ENCODE measurements at regions not wholly inside any gene's neighbourhood (a gene's known extent, or its start where the extent isn't known, plus 50 kb on each side); places are given as distances from the start of the nearest gene placed in this dataset.
"Not testable (repeated sequence)": the region's sequence is repeated elsewhere in the genome, so short reads cannot be mapped to it uniquely, and the experiment has no call there.

DNA sequence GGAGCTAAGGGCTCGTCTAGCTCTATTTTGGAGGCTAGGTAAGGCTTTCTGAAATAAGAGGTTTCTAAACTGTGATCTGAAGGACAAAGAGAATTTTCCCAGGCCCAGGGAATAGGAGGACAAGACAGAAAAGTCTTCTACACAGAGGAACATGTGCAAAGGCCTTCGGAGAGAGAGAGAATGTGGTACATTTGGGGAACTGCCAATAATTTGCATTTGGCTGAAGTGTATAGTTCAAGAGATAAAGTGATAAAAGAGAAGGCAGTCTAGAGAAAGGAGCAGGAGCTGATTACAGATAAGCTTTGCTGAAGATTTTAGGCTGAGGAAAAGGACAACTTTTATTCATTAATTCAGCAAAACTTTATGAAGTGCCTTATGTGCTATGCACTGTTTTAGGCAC is 214.4 kb upstream of the ELL2 start:
- H3K27ac ChIP-seq: peak overlapping the region; percentile 55

GRCh38 chr5:96175090-96175489 is 213.4 kb upstream of the ELL2 start:
- peak overlapping the region; percentile 55; the same call in 1 of the 2 replicates for H3K27ac ChIP-seq
- TF ChIP-seq, protein P1, sequence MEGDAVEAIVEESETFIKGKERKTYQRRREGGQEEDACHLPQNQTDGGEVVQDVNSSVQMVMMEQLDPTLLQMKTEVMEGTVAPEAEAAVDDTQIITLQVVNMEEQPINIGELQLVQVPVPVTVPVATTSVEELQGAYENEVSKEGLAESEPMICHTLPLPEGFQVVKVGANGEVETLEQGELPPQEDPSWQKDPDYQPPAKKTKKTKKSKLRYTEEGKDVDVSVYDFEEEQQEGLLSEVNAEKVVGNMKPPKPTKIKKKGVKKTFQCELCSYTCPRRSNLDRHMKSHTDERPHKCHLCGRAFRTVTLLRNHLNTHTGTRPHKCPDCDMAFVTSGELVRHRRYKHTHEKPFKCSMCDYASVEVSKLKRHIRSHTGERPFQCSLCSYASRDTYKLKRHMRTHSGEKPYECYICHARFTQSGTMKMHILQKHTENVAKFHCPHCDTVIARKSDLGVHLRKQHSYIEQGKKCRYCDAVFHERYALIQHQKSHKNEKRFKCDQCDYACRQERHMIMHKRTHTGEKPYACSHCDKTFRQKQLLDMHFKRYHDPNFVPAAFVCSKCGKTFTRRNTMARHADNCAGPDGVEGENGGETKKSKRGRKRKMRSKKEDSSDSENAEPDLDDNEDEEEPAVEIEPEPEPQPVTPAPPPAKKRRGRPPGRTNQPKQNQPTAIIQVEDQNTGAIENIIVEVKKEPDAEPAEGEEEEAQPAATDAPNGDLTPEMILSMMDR (conservative IDR thresholded peaks at IDR 0.05): peak; percentile 65

More for the DNA sequence above, 214.4 kb upstream of the ELL2 start:
- TF ChIP-seq, protein P1 (conservative IDR thresholded peaks at IDR 0.05): no peak

GRCh38 chr5:96173366-96173765 is 211.7 kb upstream of the ELL2 start:
- TF ChIP-seq, protein P1 (conservative IDR thresholded peaks at IDR 0.05): no peak

DNA sequence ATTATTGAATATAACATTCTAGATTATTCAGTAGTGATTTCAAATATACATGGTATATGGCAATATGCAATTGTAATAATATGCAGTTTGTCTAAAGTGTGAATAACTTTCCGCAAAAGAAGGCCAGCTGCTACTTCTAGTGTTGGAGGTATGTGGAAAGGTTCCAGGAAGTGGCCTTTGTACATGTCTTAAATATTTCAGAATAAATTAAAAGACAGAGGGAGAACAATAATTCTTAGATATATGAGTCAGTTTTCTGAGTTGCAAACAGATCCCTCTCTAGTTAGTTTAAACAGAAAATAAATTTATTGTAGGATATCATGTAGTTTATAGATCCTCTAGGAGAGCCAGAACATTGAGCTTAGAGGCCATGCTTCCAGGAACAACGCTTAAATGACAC is 210.8 kb upstream of the ELL2 start:
- no peak overlapping the region for H3K27ac ChIP-seq
- TF ChIP-seq, protein P1 (conservative IDR thresholded peaks at IDR 0.05): no peak

More at GRCh38 chr5:96173366-96173765, 211.7 kb upstream of the ELL2 start:
- no peak overlapping the region for H3K27ac ChIP-seq

DNA sequence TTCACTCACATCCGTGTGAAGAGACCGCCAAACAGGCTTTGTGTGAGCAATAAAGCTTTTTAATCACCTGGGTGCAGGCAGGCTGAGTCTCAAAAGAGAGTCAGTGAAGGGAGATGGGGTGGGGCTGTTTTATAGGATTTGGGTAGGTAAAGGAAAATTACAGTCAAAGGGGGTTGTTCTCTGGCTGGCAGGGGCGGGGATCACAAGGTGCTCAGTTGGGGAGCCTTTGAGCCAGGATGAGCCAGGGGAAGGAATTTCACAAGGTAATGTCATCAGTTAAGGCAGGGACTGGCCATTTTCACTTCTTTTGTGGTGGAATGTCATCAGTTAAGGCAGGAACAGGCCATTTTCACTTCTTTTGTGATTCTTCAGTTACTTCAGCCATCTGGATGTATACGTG is 210.3 kb upstream of the ELL2 start:
- not testable (repeated sequence) for H3K27ac ChIP-seq

DNA sequence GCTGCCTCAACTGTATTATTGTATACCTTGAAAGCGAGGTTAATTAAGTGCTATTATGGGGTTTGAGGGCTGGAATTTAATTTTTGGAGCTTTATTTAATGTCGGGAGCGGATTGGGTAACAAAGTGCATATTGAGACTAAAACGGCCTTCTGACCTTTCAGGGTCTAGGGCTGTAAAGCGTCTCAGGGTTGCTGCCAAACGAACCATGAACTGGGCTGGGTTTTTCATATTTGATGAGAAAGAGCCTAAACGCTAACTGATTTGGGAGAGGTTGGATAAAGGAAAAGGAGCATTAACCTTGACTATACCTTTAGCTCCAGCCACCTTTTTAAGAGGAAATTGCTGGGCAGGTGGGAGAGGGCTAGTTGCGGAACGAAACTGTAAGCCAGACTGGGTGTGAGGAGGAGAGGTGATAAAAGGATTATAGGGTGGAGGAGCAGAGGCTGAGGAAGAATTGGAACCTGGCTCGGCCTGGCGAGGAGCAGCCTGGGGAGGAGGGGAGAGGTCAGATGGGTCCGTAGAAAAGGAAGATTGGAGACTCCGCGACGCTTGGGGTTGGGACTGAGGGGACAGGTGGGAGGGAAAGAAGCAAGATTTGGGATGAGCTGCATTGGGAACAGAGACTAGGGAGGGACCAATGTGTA is 209.0 kb upstream of the ELL2 start:
- H3K27ac ChIP-seq: not testable (repeated sequence)

- not testable (repeated sequence) for H3K27ac ChIP-seq
Measured at GRCh38 chr5:96168833-96169232, 207.2 kb upstream of the ELL2 start.

DNA sequence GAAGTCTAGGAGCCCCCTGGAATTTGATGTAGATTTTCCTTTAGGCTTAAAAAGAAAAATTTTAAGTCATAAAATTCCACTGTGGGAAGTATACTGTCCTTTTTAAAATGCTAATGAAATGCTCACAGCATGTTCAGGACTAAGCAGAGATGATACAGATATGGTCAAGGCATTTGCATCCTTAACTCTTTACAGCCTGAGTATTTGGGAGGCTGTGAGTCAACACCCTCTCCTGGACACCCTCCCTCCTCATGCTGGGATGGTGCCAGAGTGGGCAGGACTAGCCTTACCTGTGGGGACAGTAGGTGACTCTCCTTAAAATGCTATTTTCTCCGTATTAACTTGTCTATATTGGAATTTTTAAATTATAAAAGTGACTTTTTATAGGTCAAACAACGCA is 197.4 kb upstream of the ELL2 start:
- peak overlapping the region; percentile 83 for H3K27ac ChIP-seq
- TF ChIP-seq, protein P1 (conservative IDR thresholded peaks at IDR 0.05): no peak

GRCh38 chr5:96157841-96158291 is 196.2 kb upstream of the ELL2 start:
- peak overlapping the region; percentile 83 for H3K27ac ChIP-seq
- TF ChIP-seq, protein P1 (conservative IDR thresholded peaks at IDR 0.05): no peak

Data from VCaP (cell line).